Sigmoid colon (tissue), 6 donors: ENCODE measurements at regions not wholly inside any gene's neighbourhood (a gene's known extent, or its start where the extent isn't known, plus 50 kb on each side); places are given as distances from the start of the nearest gene placed in this dataset.
"Not testable (repeated sequence)": the region's sequence is repeated elsewhere in the genome, so short reads cannot be mapped to it uniquely, and the experiment has no call there.

Experiments
- DNase-seq: peaks from one replicate; pipeline ENCODE4 v3.0.0-alpha.2; 2019
- H3K27ac ChIP-seq, 4 donors: fragments of 200-600 bp; sonication (generic); one replicate each; pipeline ENCODE4 v1.5.1; 2016 to 2019; ENCODE audit warnings: mild to moderate bottlenecking in 1 of 4
- H3K27me3 ChIP-seq, 3 donors: fragments of 200-600 bp; sonication (generic); one replicate each; pipeline ENCODE4 v1.5.1; 2019; ENCODE audit warnings: mild to moderate bottlenecking in 1 of 3
- H3K36me3 ChIP-seq, 4 donors: fragments of 200-600 bp; sonication (generic); one replicate each; pipeline ENCODE4 v1.5.1; 2016 to 2019
- H3K4me1 ChIP-seq, 4 donors: fragments of 200-600 bp; sonication (generic); one replicate each; pipeline ENCODE4 v1.5.1; 2017 to 2019
- H3K4me3 ChIP-seq, 4 donors: fragments of 200-600 bp; sonication (generic); one replicate each; pipeline ENCODE4 v1.5.1; 2017 to 2019; ENCODE audit warnings: mild to moderate bottlenecking in 2 of 4, moderate library complexity in 1 of 4
- H3K9me3 ChIP-seq, 4 donors: fragments of 200-600 bp in 3 of 4; sonication (generic) in 3 of 4; one replicate each; pipeline versions ENCODE4 v1.5.1 to v1.6.1; 2013 to 2019
- CTCF ChIP-seq, 4 experiments: fragments of 450-650 bp in 3 of 4; fragments of 200-600 bp in 1 of 4; IDR thresholded peaks; one replicate each; pipeline ENCODE4 v1.5.1; 2016 to 2019; ENCODE audit warnings: antibody characterized with exemption in 4 of 4, mild to moderate bottlenecking in 3 of 4, moderate library complexity in 2 of 4
- EP300 ChIP-seq, 4 donors: sonication (generic); formaldehyde crosslinking; IDR thresholded peaks; one replicate each; pipeline ENCODE4 v1.6.1; 2017; ENCODE audit warnings: antibody characterized with exemption in 4 of 4
- POLR2A ChIP-seq, 2 donors: fragments of 450-650 bp; IDR thresholded peaks; one replicate each; pipeline ENCODE4 v1.6.1; 2016; ENCODE audit warnings: antibody characterized with exemption in 2 of 2, mild to moderate bottlenecking in 2 of 2, moderate library complexity in 2 of 2
- POLR2AphosphoS5 ChIP-seq, 4 donors: sonication (generic); formaldehyde crosslinking; IDR thresholded peaks; one replicate each; pipeline ENCODE4 v1.6.1; 2017; ENCODE audit warnings: antibody characterized with exemption in 4 of 4
- WGBS, 2 donors: extraction: QIAGEN DNeasy Blood & Tissue Kit; methylation state at CpG; one replicate each; pipeline ENCODE4 v1.1.7; 2013; 5-methylcytosine and 5-hydroxymethylcytosine counted together
- intact Hi-C: fragments of 100-400 bp; cut with DNase I; formaldehyde crosslinking; loops from one replicate; pipeline ENCODE4 v1.15.1; 2023
- donor health status: healthy with polysubstance abuse.
- donor health status: healthy.

GRCh38 chr5:24005384-24005783 lies 498.0 kb downstream of the PRDM9 start:
- Histone ChIP-seq H3K27me3 (no peaks in the 10 kb centered on the region), H3K9me3 (no peaks in the 10 kb centered on the region), H3K4me3 (no peak overlapping the region), H3K36me3 (no peaks in the 10 kb centered on the region), H3K4me1 (no peaks in the 10 kb centered on the region), H3K27ac (no peak overlapping the region)
- DNase-seq: no peak
- intact Hi-C loops: no loop called here
- TF ChIP-seq EP300 (IDR thresholded peaks at IDR 0.05): no peak
- no peak for TF ChIP-seq POLR2A (IDR thresholded peaks at IDR 0.05)
- no peak for TF ChIP-seq POLR2AphosphoS5 (IDR thresholded peaks at IDR 0.05)
- TF ChIP-seq CTCF (IDR thresholded peaks at IDR 0.05): no peak

GRCh38 chr5:24017710-24018109 lies 510.3 kb downstream of the PRDM9 start:
- H3K27ac ChIP-seq, H3K27me3 ChIP-seq, intact Hi-C loops, H3K36me3 ChIP-seq, DNase-seq, H3K9me3 ChIP-seq, H3K4me3 ChIP-seq, H3K4me1 ChIP-seq: not testable (repeated sequence)
- 87% methylated on average over 10 of the region's 10 CpGs for WGBS, 2 donors

GRCh38 chr5:24026288-24026687 lies 518.9 kb downstream of the PRDM9 start:
- H3K27me3 ChIP-seq: no peaks in the 10 kb centered on the region
- H3K4me1 ChIP-seq: no peaks in the 10 kb centered on the region
- DNase-seq: no peak
- intact Hi-C loops: no loop called here
- no peak overlapping the region for H3K27ac ChIP-seq
- peaks cover 0 to 4% (median 2%) of the 10 kb centered on the region in 4 donors for H3K9me3 ChIP-seq
- TF ChIP-seq POLR2A (IDR thresholded peaks at IDR 0.05): no peak
- no peak for TF ChIP-seq POLR2AphosphoS5 (IDR thresholded peaks at IDR 0.05)
- no peak overlapping the region for H3K4me3 ChIP-seq
- H3K36me3 ChIP-seq: no peaks in the 10 kb centered on the region

- no peaks in the 10 kb centered on the region for H3K36me3 ChIP-seq
- no peaks in the 10 kb centered on the region for H3K27me3 ChIP-seq
- WGBS, 2 donors: 65 to 76% methylated on average over 2 of the region's 2 CpGs
- no peaks in the 10 kb centered on the region for H3K9me3 ChIP-seq
- intact Hi-C loops: no loop called here
- DNase-seq: no peak
- H3K4me1 ChIP-seq: no peaks in the 10 kb centered on the region
- H3K27ac ChIP-seq: no peak overlapping the region
- H3K4me3 ChIP-seq: no peak overlapping the region
- TF ChIP-seq POLR2AphosphoS5 (IDR thresholded peaks at IDR 0.05) (no peak), EP300 (IDR thresholded peaks at IDR 0.05) (no peak), CTCF (IDR thresholded peaks at IDR 0.05) (no peak), POLR2A (IDR thresholded peaks at IDR 0.05) (no peak)
Observed at GRCh38 chr5:24042688-24043087, 535.3 kb downstream of the PRDM9 start.

GRCh38 chr5:24045046-24045445 lies 537.6 kb downstream of the PRDM9 start:
- intact Hi-C loops: no loop called here
- Histone ChIP-seq H3K4me3 (no peak overlapping the region), H3K4me1 (no peaks in the 10 kb centered on the region), H3K27ac (no peak overlapping the region), H3K9me3 (no peaks in the 10 kb centered on the region), H3K36me3 (no peaks in the 10 kb centered on the region), H3K27me3 (no peaks in the 10 kb centered on the region)
- TF ChIP-seq POLR2AphosphoS5 (IDR thresholded peaks at IDR 0.05) (no peak), POLR2A (IDR thresholded peaks at IDR 0.05) (no peak), CTCF (IDR thresholded peaks at IDR 0.05) (no peak), EP300 (IDR thresholded peaks at IDR 0.05) (no peak)
- no peak for DNase-seq

GRCh38 chr5:24053737-24054136 lies 546.3 kb downstream of the PRDM9 start:
- TF ChIP-seq CTCF (IDR thresholded peaks at IDR 0.05) (no peak), POLR2A (IDR thresholded peaks at IDR 0.05) (no peak), EP300 (IDR thresholded peaks at IDR 0.05) (no peak), POLR2AphosphoS5 (IDR thresholded peaks at IDR 0.05) (no peak)
- Histone ChIP-seq H3K36me3 (no peaks in the 10 kb centered on the region), H3K27me3 (no peaks in the 10 kb centered on the region), H3K9me3 (no peaks in the 10 kb centered on the region), H3K4me3 (no peak overlapping the region), H3K27ac (no peak overlapping the region), H3K4me1 (no peaks in the 10 kb centered on the region)
- 68 to 72% methylated on average over 2 of the region's 2 CpGs for WGBS, 2 donors
- intact Hi-C loops: no loop called here
- DNase-seq: no peak
